WERI-Rb-1 (cell line): ENCODE measurements at regions not wholly inside any gene's neighbourhood (a gene's known extent, or its start where the extent isn't known, plus 50 kb on each side); places are given as distances from the start of the nearest gene placed in this dataset.

Experiments
- DNase-seq: peaks from one replicate; pipeline ENCODE4 v3.0.0-alpha.2; 2020
- H3K27ac ChIP-seq: fragments of 250-450 bp; sonication (Bioruptor Pico); 2 replicates; pipeline ENCODE4 v1.5.1; 2020; ENCODE audit warnings: mild to moderate bottlenecking, moderate library complexity
- H3K27me3 ChIP-seq: fragments of 250-450 bp; sonication (Bioruptor Pico); 2 replicates; pipeline ENCODE4 v1.5.1; 2021; ENCODE audit warnings: mild to moderate bottlenecking, low read depth, moderate library complexity; ENCODE audit not compliant: insufficient read depth, severe bottlenecking
- H3K36me3 ChIP-seq: fragments of 250-450 bp; sonication (Bioruptor Pico); 2 replicates; pipeline ENCODE4 v1.5.1; 2020; ENCODE audit warnings: mild to moderate bottlenecking, moderate library complexity
- H3K4me3 ChIP-seq: 2 replicates; pipeline ENCODE4 v1.5.1; 2011; ENCODE audit warnings: low read depth, mild to moderate bottlenecking, control low read depth, low read length
- H3K9me3 ChIP-seq: fragments of 250-450 bp; sonication (Bioruptor Pico); 2 replicates; pipeline ENCODE4 v1.5.1; 2021; ENCODE audit warnings: mild to moderate bottlenecking, moderate library complexity; ENCODE audit not compliant: severe bottlenecking
- CTCF ChIP-seq: IDR thresholded peaks from 2 replicates; pipeline ENCODE4 v1.5.1; 2011; ENCODE audit warnings: low read depth, mild to moderate bottlenecking, control low read depth, inconsistent platforms, low read length

- Histone ChIP-seq H3K27me3 (peaks cover 7% of the 10 kb centered on the region), H3K27ac (no peak overlapping the region), H3K9me3 (no peaks in the 10 kb centered on the region), H3K4me3 (no peak overlapping the region), H3K36me3 (no peaks in the 10 kb centered on the region)
- no peak for TF ChIP-seq CTCF
- no peak for DNase-seq
Observed at GRCh38 chrX:74179990-74180389, 124.0 kb upstream of the ZCCHC13 start.

DNA sequence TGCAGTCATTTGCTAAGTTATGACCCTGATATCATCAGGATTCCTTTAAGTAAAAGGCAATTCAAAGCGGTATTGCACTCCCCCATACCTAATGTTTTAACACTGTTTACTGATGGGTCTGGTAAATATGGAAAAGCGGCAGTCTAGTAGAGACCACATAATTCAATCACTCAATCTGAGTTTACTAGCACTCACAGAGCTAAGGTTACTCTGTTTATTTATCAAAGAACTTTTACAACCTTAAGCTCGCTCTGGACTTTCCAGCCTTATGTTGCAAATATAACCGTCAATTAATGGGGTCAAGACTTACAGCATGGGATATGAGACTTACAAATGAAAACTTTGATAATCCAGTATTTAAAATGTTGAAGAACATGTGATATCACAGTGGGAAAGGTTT is 124.5 kb upstream of the ZCCHC13 start:
- H3K27ac ChIP-seq = no peak overlapping the region
- peaks cover 7% of the 10 kb centered on the region for H3K27me3 ChIP-seq

GRCh38 chrX:74179071-74179470 is 124.9 kb upstream of the ZCCHC13 start:
- no peak for TF ChIP-seq CTCF

More for the DNA sequence above, 124.5 kb upstream of the ZCCHC13 start:
- no peak for TF ChIP-seq CTCF
- H3K4me3 ChIP-seq = no peak overlapping the region
- H3K9me3 ChIP-seq = no peaks in the 10 kb centered on the region
- H3K36me3 ChIP-seq = no peaks in the 10 kb centered on the region
- no peak for DNase-seq

GRCh38 chrX:74178536-74178935 is 125.4 kb upstream of the ZCCHC13 start:
- Histone ChIP-seq H3K4me3 (no peak overlapping the region), H3K27ac (no peak overlapping the region), H3K27me3 (peaks cover 7% of the 10 kb centered on the region), H3K36me3 (no peaks in the 10 kb centered on the region), H3K9me3 (no peaks in the 10 kb centered on the region)
- TF ChIP-seq CTCF = no peak
- no peak for DNase-seq

More at GRCh38 chrX:74179071-74179470, 124.9 kb upstream of the ZCCHC13 start:
- Histone ChIP-seq H3K4me3 (no peak overlapping the region), H3K27me3 (peaks cover 7% of the 10 kb centered on the region), H3K27ac (no peak overlapping the region), H3K36me3 (no peaks in the 10 kb centered on the region), H3K9me3 (no peaks in the 10 kb centered on the region)
- no peak for DNase-seq

GRCh38 chrX:74171465-74171864 is 132.5 kb upstream of the ZCCHC13 start:
- no peaks in the 10 kb centered on the region for H3K9me3 ChIP-seq
- no peak overlapping the region for H3K4me3 ChIP-seq
- H3K27ac ChIP-seq = no peak overlapping the region
- no peak for TF ChIP-seq CTCF
- H3K36me3 ChIP-seq = no peaks in the 10 kb centered on the region
- no peak for DNase-seq
- no peaks in the 10 kb centered on the region for H3K27me3 ChIP-seq

DNA sequence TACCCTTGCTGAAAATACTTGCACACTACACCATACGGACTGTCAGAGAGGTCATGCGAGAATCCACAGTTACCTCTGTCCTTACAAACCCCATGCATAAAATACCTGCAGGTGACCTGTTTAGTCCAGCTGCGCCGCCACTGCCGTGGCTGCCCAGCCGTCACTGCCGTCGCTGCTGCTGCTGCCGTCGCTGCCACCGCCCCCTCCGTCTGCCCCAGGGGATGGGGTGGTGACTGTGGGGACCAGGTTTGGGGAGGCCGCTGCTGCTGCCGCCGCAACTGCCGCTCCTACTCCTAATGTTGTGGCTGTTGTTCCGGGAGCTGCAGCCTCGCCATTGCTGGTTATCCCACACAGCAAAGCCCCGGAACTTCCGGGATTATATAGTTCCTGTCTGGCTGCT is 141.8 kb upstream of the ZCCHC13 start:
- Histone ChIP-seq H3K27me3 (no peaks in the 10 kb centered on the region), H3K27ac (no peak overlapping the region), H3K36me3 (no peaks in the 10 kb centered on the region), H3K4me3 (no peak overlapping the region), H3K9me3 (no peaks in the 10 kb centered on the region)
- TF ChIP-seq CTCF = no peak
- no peak for DNase-seq
